NCI-H2029 treated with DMSO at 0.1 percent for 48 hours (cell line): ENCODE measurements at regions not wholly inside any gene's neighbourhood (a gene's known extent, or its start where the extent isn't known, plus 50 kb on each side); places are given as distances from the start of the nearest gene placed in this dataset.

ENCODE experiments used
- DNase-seq: peaks from one replicate; lab custom pipeline; 2025; lab: John Stamatoyannopoulos, UW

- no peak for DNase-seq
Observed at GRCh38 chr5:179497636-179498340, 52.6 kb upstream of the RUFY1 start.

- no peak for DNase-seq
Observed at GRCh38 chr5:179495906-179496455, 54.4 kb upstream of the RUFY1 start.

- DNase-seq: no peak
Observed at GRCh38 chr5:179494774-179495526, 55.4 kb upstream of the RUFY1 start.

GRCh38 chr5:179488975-179489374 is 61.4 kb upstream of the RUFY1 start:
- DNase-seq: no peak

- DNase-seq: no peak
Observed at GRCh38 chr5:179488491-179488890, 61.9 kb upstream of the RUFY1 start.

- no peak for DNase-seq
Observed at GRCh38 chr5:179487145-179487544, 63.2 kb upstream of the RUFY1 start.

- peak; percentile 42 for DNase-seq
Observed at GRCh38 chr5:179486596-179487051, 63.7 kb upstream of the RUFY1 start.

GRCh38 chr5:179485845-179486575 is 64.3 kb upstream of the RUFY1 start:
- no peak for DNase-seq

GRCh38 chr5:179484761-179485160 is 65.6 kb upstream of the RUFY1 start:
- no peak for DNase-seq

GRCh38 chr5:179484201-179484600 is 66.2 kb upstream of the RUFY1 start:
- DNase-seq: no peak

- DNase-seq: peak; percentile 80
Observed at GRCh38 chr5:179478624-179479023, 71.7 kb upstream of the RUFY1 start.

- DNase-seq: no peak
Observed at GRCh38 chr5:179475208-179475751, 75.1 kb upstream of the RUFY1 start.

GRCh38 chr5:179472641-179473040 is 77.7 kb upstream of the RUFY1 start:
- DNase-seq: no peak

- DNase-seq: no peak
Observed at GRCh38 chr5:179472174-179472573, 78.2 kb upstream of the RUFY1 start.

- DNase-seq: no peak
Observed at GRCh38 chr5:179470201-179470600, 80.2 kb upstream of the RUFY1 start.

GRCh38 chr5:179468696-179469095 is 81.7 kb upstream of the RUFY1 start:
- no peak for DNase-seq

GRCh38 chr5:179467441-179467840 is 82.9 kb upstream of the RUFY1 start:
- no peak for DNase-seq

GRCh38 chr5:179464631-179465030 is 85.7 kb upstream of the RUFY1 start:
- no peak for DNase-seq

- DNase-seq: no peak
Observed at GRCh38 chr5:179462040-179462439, 88.3 kb upstream of the RUFY1 start.

- no peak for DNase-seq
Observed at GRCh38 chr5:179461576-179461975, 88.8 kb upstream of the RUFY1 start.

GRCh38 chr5:179459771-179460170 is 90.6 kb upstream of the RUFY1 start:
- no peak for DNase-seq

- no peak for DNase-seq
Observed at GRCh38 chr5:179457612-179458011, 92.7 kb upstream of the RUFY1 start.
